Right atrium auricular region (tissue), 2 donors: ENCODE measurements at regions not wholly inside any gene's neighbourhood (a gene's known extent, or its start where the extent isn't known, plus 50 kb on each side); places are given as distances from the start of the nearest gene placed in this dataset.

Experiments used
- DNase-seq: peaks from one replicate; pipeline ENCODE4 v3.0.0-alpha.2; 2019; ENCODE audit warnings: low spot score
- H3K27ac ChIP-seq, 2 donors: fragments of 200-600 bp; sonication (generic); 1 replicate in 1 of 2; 2 replicates in 1 of 2; pipeline ENCODE4 v1.5.1; 2016 to 2019
- H3K27me3 ChIP-seq, 2 donors: fragments of 200-600 bp; sonication (generic); one replicate each; pipeline versions ENCODE4 v1.5.1 to v1.6.0; 2017 to 2019
- H3K36me3 ChIP-seq: fragments of 200-600 bp; sonication (generic); one replicate; pipeline ENCODE4 v1.5.1; 2016
- H3K4me1 ChIP-seq, 2 donors: fragments of 200-600 bp; sonication (generic); one replicate each; pipeline versions ENCODE4 v1.5.1 to v1.6.0; 2017 to 2019
- H3K4me3 ChIP-seq, 2 donors: fragments of 200-600 bp; sonication (generic); 1 replicate in 1 of 2; 2 replicates in 1 of 2; pipeline ENCODE4 v1.5.1; 2017 to 2019; ENCODE audit warnings: mild to moderate bottlenecking in 1 of 2, moderate library complexity in 1 of 2
- H3K9me3 ChIP-seq, 2 donors: fragments of 200-600 bp; sonication (generic); one replicate each; pipeline ENCODE4 v1.5.1; 2019
- CTCF ChIP-seq, 2 donors: fragments of 200-600 bp; sonication (generic); IDR thresholded peaks; one replicate each; pipeline ENCODE4 v1.5.1; 2019; ENCODE audit warnings: antibody characterized with exemption in 2 of 2

- Histone ChIP-seq H3K27me3 (no peaks in the 10 kb centered on the region), H3K36me3 (no peaks in the 10 kb centered on the region), H3K27ac (no peak overlapping the region), H3K4me1 (no peaks in the 10 kb centered on the region), H3K4me3 (no peak overlapping the region), H3K9me3 (peaks cover 0 to 12% of the 10 kb centered on the region in 2 donors)
- no peak for DNase-seq
- no peak for TF ChIP-seq CTCF (IDR thresholded peaks at IDR 0.05)
These were observed 198.7 kb upstream of the MPDZ start for GRCh38 chr9:13478160-13478559.

GRCh38 chr9:13470836-13471235 lies 191.3 kb upstream of the MPDZ start:
- DNase-seq, result no peak
- Histone ChIP-seq H3K27ac (no peak overlapping the region), H3K4me3 (no peak overlapping the region), H3K36me3 (no peaks in the 10 kb centered on the region), H3K4me1 (no peaks in the 10 kb centered on the region), H3K9me3 (peaks cover 0 to 12% of the 10 kb centered on the region in 2 donors), H3K27me3 (no peaks in the 10 kb centered on the region)
- TF ChIP-seq CTCF (IDR thresholded peaks at IDR 0.05), result no peak

- no peaks in the 10 kb centered on the region for H3K4me1 ChIP-seq
- H3K36me3 ChIP-seq, result no peaks in the 10 kb centered on the region
- no peak for DNase-seq
- H3K9me3 ChIP-seq, result no peaks in the 10 kb centered on the region
- H3K27ac ChIP-seq, result no peak overlapping the region
- no peak overlapping the region for H3K4me3 ChIP-seq
- no peaks in the 10 kb centered on the region for H3K27me3 ChIP-seq
- no peak for TF ChIP-seq CTCF (IDR thresholded peaks at IDR 0.05)
These were observed 187.7 kb upstream of the MPDZ start for GRCh38 chr9:13467157-13467556.

GRCh38 chr9:13461414-13461991 lies 182.0 kb upstream of the MPDZ start:
- TF ChIP-seq CTCF (IDR thresholded peaks at IDR 0.05), result no peak
- Histone ChIP-seq H3K27me3 (no peaks in the 10 kb centered on the region), H3K27ac (no peak overlapping the region), H3K36me3 (no peaks in the 10 kb centered on the region), H3K4me3 (no peak overlapping the region), H3K9me3 (no peaks in the 10 kb centered on the region), H3K4me1 (no peaks in the 10 kb centered on the region)
- DNase-seq, result no peak

GRCh38 chr9:13459071-13459470 lies 179.6 kb upstream of the MPDZ start:
- Histone ChIP-seq H3K4me3 (no peak overlapping the region), H3K27ac (no peak overlapping the region), H3K36me3 (no peaks in the 10 kb centered on the region), H3K4me1 (no peaks in the 10 kb centered on the region), H3K9me3 (no peaks in the 10 kb centered on the region), H3K27me3 (no peaks in the 10 kb centered on the region)
- no peak for DNase-seq
- no peak for TF ChIP-seq CTCF (IDR thresholded peaks at IDR 0.05)

- Histone ChIP-seq H3K27ac (no peak overlapping the region), H3K36me3 (no peaks in the 10 kb centered on the region), H3K27me3 (no peaks in the 10 kb centered on the region), H3K4me1 (no peaks in the 10 kb centered on the region), H3K4me3 (no peak overlapping the region), H3K9me3 (no peaks in the 10 kb centered on the region)
- no peak for TF ChIP-seq CTCF (IDR thresholded peaks at IDR 0.05)
- DNase-seq, result no peak
These were observed 178.3 kb upstream of the MPDZ start for GRCh38 chr9:13457795-13458194.
